GM12891 (cell line): ENCODE measurements at regions not wholly inside any gene's neighbourhood (a gene's known extent, or its start where the extent isn't known, plus 50 kb on each side); places are given as distances from the start of the nearest gene placed in this dataset.
"Not testable (repeated sequence)": the region's sequence is repeated elsewhere in the genome, so short reads cannot be mapped to it uniquely, and the experiment has no call there.

ENCODE experiments used
- DNase-seq: peaks from one replicate; pipeline ENCODE4 v3.0.0; 2011; ENCODE audit warnings: low spot score; ENCODE audit not compliant: insufficient read length
- FAIRE-seq: peaks from 2 replicates; lab custom pipeline; 2011; peaks lifted over from hg19 to GRCh38; lab: Jason Lieb, UNC
- PAX5 ChIP-seq: IDR thresholded peaks from 2 replicates; pipeline ENCODE4 v1.6.1; 2011; ENCODE audit warnings: low read length, moderate library complexity, mild to moderate bottlenecking; ENCODE audit not compliant: insufficient read depth, severe bottlenecking
- POLR2A ChIP-seq: IDR thresholded peaks from 2 replicates; pipeline ENCODE4 v1.6.1; 2011; ENCODE audit warnings: low read depth, low read length, control low read depth
- POLR2AphosphoS5 ChIP-seq: IDR thresholded peaks from 2 replicates; pipeline ENCODE4 v1.6.1; 2011; ENCODE audit warnings: low read depth, low read length, control low read depth
- POU2F2 ChIP-seq: IDR thresholded peaks from 2 replicates; pipeline ENCODE4 v1.6.1; 2011; ENCODE audit warnings: low read depth, mild to moderate bottlenecking, control low read depth, low read length, moderate library complexity
- SPI1 ChIP-seq: IDR thresholded peaks from 2 replicates; pipeline ENCODE4 v1.6.1; 2011; ENCODE audit warnings: low read depth, low read length, control low read depth
- TAF1 ChIP-seq: IDR thresholded peaks from 2 replicates; pipeline ENCODE4 v1.6.1; 2011; ENCODE audit warnings: low read depth, low read length, control low read depth

DNA sequence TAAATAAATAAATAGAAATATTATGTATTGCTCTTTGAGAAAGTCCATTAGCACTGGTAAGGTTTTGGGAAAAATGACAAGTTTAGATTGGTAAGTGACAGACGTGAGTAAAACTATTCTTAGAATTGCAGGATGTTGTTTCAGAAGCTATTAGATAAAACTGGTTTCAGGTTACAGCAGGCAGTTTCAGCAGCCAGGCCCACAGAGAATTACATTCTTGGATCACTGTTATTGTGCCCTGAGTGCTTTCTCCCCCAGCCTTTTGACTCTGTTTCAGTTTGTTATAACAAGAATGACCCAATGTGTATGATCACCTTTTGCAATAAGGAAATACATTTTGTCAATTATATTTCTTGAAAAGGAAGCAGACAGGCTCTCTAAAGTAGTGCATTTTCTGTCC lies 86.5 kb downstream of the DKK1 start:
- FAIRE-seq (no peak), DNase-seq (no peak)
- TF ChIP-seq TAF1 (no peak), POLR2A (no peak), POU2F2 (no peak), SPI1 (no peak), PAX5 (no peak), POLR2AphosphoS5 (no peak)

DNA sequence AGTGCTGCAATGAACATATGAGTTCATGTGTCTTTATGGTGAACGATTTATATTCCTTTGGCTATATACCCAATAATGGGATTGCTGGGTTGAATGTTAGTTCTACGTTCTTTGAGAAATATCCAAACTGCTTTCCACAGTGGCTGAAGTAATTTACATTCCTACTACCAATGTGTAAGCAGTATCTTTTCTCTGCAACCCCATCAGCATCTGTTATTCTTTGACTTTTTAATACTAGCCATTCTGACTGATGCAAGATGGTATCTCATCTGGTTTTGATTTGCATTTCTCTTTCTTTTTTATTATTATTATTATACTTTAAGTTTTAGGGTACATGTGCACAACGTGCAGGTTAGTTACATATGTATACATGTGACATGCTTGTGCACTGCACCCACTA lies 89.7 kb downstream of the DKK1 start:
- not testable (repeated sequence) for FAIRE-seq

DNA sequence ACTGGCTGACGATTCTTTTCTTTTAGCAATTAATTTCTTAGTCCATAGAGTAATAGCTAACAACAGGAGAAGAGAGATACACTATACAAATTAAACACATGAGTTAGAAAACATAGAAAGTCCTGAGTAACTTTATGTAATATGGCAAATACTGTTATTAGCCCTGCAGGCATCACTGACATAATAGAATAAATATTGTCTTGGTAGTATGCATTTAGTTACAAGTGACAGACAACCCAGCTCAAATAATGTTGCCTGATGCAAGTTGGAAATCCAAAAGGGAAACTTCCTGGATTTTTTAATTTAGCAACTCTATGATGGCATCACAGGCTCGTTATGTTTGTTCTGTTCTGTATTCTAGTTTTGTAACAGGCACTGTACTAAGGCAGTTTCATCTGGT lies 95.1 kb downstream of the DKK1 start:
- no peak for TF ChIP-seq TAF1
- TF ChIP-seq SPI1, result no peak
- no peak for TF ChIP-seq POU2F2
- no peak for TF ChIP-seq PAX5
- no peak for TF ChIP-seq POLR2AphosphoS5
- no peak for TF ChIP-seq POLR2A
- DNase-seq (no peak), FAIRE-seq (no peak)

More for the DNA sequence above, 89.7 kb downstream of the DKK1 start:
- DNase-seq, result not testable (repeated sequence)

DNA sequence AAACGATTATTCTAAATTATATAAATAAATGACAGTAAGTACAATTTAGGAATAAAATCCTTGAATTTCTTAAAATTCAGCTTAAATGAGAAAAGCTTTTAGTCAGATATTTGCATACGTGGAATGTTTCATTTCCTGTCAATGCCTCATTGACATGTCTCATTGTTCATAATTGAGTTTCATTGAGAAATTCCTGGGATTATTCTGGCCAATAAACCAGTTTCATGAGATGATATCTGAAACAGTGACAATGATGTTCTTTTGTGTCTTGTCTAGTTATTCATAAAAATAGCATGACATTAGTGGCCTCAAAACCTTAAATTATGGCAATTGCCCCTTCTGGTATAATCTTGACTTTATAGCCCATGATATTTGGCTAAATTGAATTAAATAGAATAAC lies 95.8 kb downstream of the DKK1 start:
- TF ChIP-seq TAF1 (no peak), PAX5 (no peak), POU2F2 (no peak), POLR2A (no peak), SPI1 (no peak), POLR2AphosphoS5 (no peak)
- DNase-seq (no peak), FAIRE-seq (no peak)

DNA sequence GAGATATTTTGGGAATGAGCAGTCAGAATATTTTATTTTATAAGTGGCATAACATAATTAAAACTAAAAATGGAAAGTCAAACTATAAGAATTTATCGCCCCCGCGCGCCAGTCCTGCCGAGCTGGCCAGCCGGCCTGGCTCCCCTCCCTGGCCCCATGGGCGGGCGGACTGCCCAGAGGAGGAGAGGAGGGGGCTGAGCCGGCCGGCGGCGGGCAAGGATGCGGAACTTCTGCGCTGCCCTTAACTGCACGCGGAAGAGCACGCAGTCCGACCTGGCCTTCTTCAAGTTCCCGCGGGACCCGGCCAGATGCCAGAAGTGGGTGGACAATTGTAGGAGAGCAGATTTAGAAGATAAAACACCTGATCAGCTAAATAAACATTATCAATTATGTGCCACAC lies 96.8 kb downstream of the DKK1 start:
- no peak for FAIRE-seq
- TF ChIP-seq SPI1, result no peak
- TF ChIP-seq POLR2AphosphoS5, result no peak
- TF ChIP-seq TAF1, result no peak
- TF ChIP-seq POLR2A, result no peak
- TF ChIP-seq POU2F2, result no peak
- no peak for TF ChIP-seq PAX5
- DNase-seq, result no peak

DNA sequence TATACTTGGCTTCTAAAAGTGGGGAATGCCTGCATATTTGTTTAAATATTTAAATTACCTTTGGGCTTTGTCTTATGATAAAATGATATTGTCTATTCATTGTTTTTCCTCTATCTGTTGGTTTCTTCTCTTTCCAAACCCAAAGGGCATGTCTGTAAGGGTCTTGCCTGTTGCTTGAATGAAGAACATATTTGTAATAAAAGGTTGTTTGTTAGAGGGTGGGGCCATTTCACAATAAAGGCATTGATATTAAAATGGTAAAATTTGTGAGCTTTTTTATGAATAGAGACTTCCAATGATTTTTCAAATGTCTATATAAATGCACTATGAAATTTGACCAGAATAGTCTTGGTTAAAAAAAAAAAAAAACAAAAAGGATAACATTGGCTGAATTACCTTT lies 105.2 kb downstream of the DKK1 start:
- TF ChIP-seq POLR2AphosphoS5 (no peak), POU2F2 (no peak), PAX5 (no peak), TAF1 (no peak), POLR2A (no peak), SPI1 (no peak)

DNA sequence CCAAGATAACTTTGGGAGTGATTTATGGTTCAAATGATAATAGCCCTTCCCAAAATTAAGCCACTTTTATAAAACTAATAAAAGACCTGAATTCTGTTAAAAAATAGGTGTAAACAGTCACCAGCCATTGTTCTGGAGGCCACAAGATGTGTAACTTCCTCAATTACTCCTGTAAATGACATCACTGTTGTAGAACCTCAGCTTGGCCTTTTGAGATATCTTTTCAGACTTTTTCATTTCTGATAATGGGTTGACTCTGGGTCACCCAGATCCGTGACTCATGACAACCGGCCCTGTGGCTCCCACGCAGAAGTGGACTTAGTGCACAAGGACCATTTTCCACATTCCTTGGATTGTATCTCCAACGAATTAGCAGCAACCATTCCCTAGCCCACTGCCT lies 106.6 kb downstream of the DKK1 start:
- TF ChIP-seq PAX5 (no peak), SPI1 (no peak), TAF1 (no peak), POLR2A (no peak), POU2F2 (no peak), POLR2AphosphoS5 (no peak)
- DNase-seq (no peak), FAIRE-seq (no peak)

More for the DNA sequence above, 105.2 kb downstream of the DKK1 start:
- FAIRE-seq (no peak), DNase-seq (no peak)

DNA sequence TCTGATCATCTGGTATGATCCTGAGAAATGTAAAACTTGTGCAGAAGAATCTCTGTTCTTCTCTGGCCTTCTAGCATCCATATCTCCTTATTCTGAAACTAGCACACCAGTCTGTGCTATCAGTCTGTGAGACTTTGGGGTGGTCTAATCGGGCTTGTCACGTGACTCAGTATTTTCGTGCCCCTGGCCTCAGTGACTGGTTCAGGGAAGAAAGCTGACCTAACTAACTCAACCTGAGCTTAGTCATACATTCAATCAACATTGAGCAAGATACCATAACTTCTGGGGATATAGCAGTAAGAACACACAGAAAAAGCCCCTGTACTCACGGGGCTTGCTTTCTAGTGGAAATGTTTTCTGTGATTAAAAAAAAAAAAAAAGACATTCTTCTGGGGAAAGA lies 109.3 kb downstream of the DKK1 start:
- TF ChIP-seq POLR2AphosphoS5, result no peak
- no peak for TF ChIP-seq PAX5
- no peak for TF ChIP-seq TAF1
- no peak for TF ChIP-seq SPI1
- no peak for TF ChIP-seq POLR2A
- TF ChIP-seq POU2F2, result no peak
- no peak for FAIRE-seq
- no peak for DNase-seq

DNA sequence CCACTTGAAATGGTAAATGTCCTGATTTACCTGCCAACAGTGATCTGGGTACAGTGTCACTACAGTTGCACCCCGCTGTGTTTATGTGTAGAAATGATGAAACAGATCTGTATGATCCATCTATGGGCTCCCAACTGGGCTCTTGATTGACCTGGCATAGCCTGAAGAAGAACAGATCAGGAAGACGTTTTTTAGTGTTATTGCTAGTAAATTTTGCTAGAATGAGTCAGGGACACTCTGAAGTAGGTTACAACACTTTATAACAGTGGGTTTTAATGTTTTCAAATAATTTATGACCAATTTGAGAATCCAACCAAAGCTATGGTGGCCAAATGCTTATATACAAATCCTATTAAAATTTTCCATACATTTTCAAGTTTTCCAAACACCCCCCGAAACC lies 110.3 kb downstream of the DKK1 start:
- TF ChIP-seq POLR2AphosphoS5 (no peak), POU2F2 (no peak), POLR2A (no peak), PAX5 (no peak), TAF1 (no peak), SPI1 (no peak)
- FAIRE-seq, result no peak
- DNase-seq, result no peak

DNA sequence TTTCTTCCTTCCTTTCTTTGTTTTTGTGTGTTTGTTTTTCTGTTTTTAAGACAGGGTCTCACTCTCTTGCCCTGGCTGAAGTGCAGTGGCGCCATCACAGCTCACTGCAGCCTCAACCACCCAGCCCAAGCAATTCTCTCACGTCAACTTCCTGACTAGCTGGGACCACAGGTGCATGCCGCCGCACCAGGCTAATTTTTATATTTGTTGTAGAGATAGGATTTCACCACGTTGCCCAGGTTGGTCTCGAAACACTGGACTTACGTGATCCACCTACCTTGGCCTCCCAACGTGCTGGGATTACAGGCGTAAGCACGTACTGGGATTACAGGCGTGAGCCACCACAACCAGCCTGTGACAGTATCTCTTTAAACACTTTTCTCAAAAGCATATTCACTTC lies 120.7 kb downstream of the DKK1 start:
- FAIRE-seq (no peak), DNase-seq (no peak)
- no peak for TF ChIP-seq TAF1
- no peak for TF ChIP-seq POLR2AphosphoS5
- no peak for TF ChIP-seq POLR2A
- TF ChIP-seq POU2F2, result no peak
- no peak for TF ChIP-seq PAX5
- TF ChIP-seq SPI1, result no peak

DNA sequence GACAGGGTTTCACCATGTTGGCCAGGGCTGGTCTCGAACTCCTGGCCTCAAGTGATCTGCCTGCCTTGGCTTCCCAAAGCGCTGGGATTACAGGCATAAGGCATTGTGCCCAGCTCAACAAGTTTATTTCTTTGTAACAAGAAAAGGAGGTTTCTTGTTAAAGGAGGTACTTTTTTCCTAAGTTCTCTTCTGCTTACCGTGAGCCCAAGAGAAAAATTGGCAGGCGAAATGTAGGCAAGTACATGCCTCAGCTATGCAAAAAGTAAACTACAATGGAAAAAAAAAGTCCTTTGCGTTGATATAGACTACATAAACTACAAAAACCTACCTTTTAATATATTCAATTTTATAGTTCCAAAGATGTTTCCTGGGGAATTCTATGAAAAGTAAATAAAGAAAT lies 122.6 kb downstream of the DKK1 start:
- no peak for DNase-seq
- FAIRE-seq, result no peak
- TF ChIP-seq POLR2A, result no peak
- TF ChIP-seq POU2F2, result no peak
- no peak for TF ChIP-seq POLR2AphosphoS5
- TF ChIP-seq PAX5, result no peak
- TF ChIP-seq SPI1, result no peak
- no peak for TF ChIP-seq TAF1

DNA sequence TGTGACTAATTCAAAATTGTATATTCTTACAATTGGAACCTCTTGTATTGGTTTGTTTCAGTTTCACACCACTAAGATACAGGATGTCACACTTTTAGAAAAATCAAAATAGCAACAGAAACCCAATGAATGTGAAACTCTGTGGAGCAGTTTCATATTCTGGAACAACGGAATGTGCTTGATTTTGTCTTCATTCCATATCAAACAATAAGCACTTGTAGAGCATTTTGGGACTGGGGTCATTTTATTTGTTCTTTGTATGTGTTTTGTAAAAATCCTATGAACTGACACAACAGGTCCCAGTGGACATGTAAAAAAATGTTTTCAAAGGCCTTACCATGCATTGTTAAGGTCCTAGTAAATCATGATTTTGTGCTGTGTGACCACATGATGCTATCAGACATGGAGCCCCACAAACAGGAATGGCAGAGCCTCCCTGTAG lies 123.1 kb downstream of the DKK1 start:
- FAIRE-seq (no peak), DNase-seq (no peak)
- TF ChIP-seq SPI1, result no peak
- TF ChIP-seq PAX5, result no peak
- no peak for TF ChIP-seq TAF1
- no peak for TF ChIP-seq POLR2AphosphoS5
- TF ChIP-seq POU2F2, result no peak
- TF ChIP-seq POLR2A, result no peak
